ENCODE measurements at regions not wholly inside any gene's neighbourhood (a gene's known extent, or its start where the extent isn't known, plus 50 kb on each side); places are given as distances from the start of the nearest gene placed in this dataset.

- no peak overlapping the region for H3K27ac ChIP-seq
- DNase-seq (ENCODE audit: low read depth, low spot score) = no peak
Observed at GRCh38 chr1:212218911-212219310, 66.3 kb upstream of the PPP2R5A start.

DNA sequence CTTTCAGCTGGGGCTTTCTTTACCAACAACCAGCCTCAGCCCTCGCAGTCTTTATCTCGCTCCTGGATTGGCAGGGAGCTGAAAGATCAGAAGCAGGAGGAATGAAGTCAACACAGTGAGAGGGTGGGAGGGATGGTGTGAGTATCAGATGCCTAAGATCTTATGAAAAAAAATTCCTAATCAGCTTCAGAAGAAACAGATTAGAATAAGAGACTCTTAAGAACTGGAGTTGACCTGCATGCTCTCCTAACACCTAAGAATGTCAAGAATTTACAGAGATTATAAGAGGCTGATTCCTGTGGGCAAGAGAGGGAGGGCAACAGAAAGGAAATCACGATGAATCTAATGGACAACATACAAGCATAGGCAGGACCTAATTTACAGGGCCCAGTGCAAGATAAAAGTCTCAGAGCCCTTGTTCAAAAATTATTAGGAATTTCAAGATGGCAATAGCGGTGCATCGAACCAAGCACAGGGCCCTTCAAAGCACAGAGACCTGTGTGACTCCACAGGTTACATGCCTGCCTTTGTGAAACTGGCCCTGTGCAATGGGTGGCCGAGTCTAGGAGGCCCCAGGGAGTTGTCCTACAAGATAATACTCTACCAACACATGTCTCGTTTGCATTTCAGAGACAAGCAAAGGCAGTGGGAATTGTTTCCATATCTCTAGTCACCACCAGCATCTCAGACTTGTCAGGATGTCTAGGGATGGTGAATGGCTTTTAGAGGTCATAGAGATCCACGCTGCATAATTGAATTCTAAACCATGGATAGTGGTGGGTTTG, 65.3 kb upstream of the PPP2R5A start:
- no peak for DNase-seq (ENCODE audit: low read depth, low spot score)
- H3K27ac ChIP-seq = no peak overlapping the region

GRCh38 chr1:212221801-212222200, 63.4 kb upstream of the PPP2R5A start:
- H3K27ac ChIP-seq = no peak overlapping the region
- no peak for DNase-seq (ENCODE audit: low read depth, low spot score)

GRCh38 chr1:212224102-212224501, 61.1 kb upstream of the PPP2R5A start:
- H3K27ac ChIP-seq = no peak overlapping the region
- no peak for DNase-seq (ENCODE audit: low read depth, low spot score)

DNA sequence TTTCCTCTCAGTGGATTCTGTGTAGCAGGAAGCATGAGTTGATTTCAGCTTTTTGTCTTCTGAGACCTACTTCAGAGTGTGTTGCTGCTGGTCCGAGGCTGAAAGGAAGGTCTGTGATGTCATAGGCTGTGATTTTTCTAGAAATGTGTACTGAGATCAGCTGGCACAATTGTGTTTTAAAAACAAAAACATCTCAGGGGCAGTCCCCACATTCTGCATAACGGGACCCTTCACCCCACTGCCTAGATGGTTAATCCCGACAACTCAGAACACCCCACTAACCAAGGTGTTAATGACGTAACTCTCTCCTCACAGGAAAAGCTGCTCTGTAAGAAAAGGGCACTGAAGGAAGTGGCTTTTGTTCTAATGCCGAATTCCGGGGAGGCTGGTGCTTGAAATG, 59.8 kb upstream of the PPP2R5A start:
- H3K27ac ChIP-seq = no peak overlapping the region
- DNase-seq (ENCODE audit: low read depth, low spot score) = no peak

DNA sequence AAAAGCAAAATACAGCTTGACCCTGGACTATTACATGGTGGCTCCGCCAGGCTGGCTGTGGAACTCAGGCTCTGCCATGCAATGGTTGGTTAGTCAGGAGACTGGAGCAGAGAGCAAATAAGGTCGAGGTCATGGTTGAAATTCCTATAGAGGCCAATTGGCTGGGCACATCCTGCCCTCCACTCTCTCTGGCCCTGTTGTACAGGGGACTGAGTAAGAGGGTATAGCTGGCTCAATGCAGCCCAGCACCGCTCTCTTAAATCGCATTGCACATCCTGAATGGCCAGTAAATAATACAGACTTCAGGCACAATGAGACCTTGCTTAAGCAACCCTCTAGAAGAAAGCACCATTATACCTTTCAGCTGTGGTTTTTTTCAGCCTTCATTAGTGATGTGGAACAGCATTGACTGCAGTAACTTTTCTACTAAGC, 59.3 kb upstream of the PPP2R5A start:
- no peak for DNase-seq (ENCODE audit: low read depth, low spot score)
- H3K27ac ChIP-seq = no peak overlapping the region

- no peak overlapping the region for H3K27ac ChIP-seq
- no peak for DNase-seq (ENCODE audit: low read depth, low spot score)
Observed at GRCh38 chr1:212226467-212226866, 58.7 kb upstream of the PPP2R5A start.

- DNase-seq (ENCODE audit: low read depth, low spot score) = no peak
- H3K27ac ChIP-seq = no peak overlapping the region
Observed at GRCh38 chr1:212228076-212228475, 57.1 kb upstream of the PPP2R5A start.

DNA sequence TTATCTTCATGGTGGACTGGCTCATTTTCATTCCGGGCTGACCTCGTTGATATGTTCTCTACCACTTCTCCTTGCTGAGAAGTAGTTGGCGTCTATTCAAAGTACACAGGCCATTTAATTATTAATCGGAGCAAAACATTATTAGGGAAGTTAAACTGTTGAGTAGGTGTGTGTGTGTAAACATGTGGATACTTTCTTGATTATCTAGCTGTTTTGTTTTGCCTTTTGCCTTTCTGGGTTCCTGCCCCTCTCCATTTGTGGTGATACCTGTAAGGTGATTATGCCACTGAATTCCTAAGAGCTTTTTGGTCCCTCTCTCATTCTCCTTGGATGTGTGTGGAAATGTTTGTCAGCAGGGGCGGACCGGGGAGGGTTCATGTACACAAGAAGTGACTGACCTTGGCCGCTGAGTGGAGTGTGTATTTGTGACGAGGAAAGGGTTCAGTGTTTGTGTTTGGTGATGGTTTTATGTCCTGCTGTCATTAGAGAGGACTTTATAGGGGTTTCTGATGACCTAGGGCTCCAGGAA, 56.6 kb upstream of the PPP2R5A start:
- DNase-seq (ENCODE audit: low read depth, low spot score) = no peak

DNA sequence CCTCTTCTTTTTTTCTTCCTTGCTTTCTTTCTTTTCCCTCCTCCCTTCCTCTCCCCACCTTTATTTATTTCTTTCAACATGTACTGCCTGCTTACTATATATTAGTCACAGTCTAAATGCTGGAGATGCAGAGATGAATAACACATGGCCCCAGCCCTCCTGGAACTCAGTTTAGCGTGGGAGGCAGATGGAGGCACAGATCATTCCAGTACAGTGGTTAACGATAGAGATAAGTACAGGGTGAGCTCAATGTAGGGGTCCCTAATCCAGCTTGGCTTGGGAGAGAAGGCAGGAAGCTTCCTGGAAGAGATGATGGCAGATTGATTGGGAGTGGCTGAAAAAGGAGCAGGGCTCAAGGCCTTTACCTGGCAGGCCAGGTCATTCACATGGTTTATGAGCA, 55.6 kb upstream of the PPP2R5A start:
- H3K27ac ChIP-seq = no peak overlapping the region
- DNase-seq (ENCODE audit: low read depth, low spot score) = no peak

More for the DNA sequence above, 56.6 kb upstream of the PPP2R5A start:
- H3K27ac ChIP-seq = no peak overlapping the region

- H3K27ac ChIP-seq = no peak overlapping the region
- no peak for DNase-seq (ENCODE audit: low read depth, low spot score)
Observed at GRCh38 chr1:212230329-212230728, 54.9 kb upstream of the PPP2R5A start.

- no peak for DNase-seq (ENCODE audit: low read depth, low spot score)
Observed at GRCh38 chr1:212231372-212231771, 53.8 kb upstream of the PPP2R5A start.

GRCh38 chr1:212232090-212232489, 53.1 kb upstream of the PPP2R5A start:
- H3K27ac ChIP-seq = no peak overlapping the region
- no peak for DNase-seq (ENCODE audit: low read depth, low spot score)

More at GRCh38 chr1:212231372-212231771, 53.8 kb upstream of the PPP2R5A start:
- no peak overlapping the region for H3K27ac ChIP-seq

DNA sequence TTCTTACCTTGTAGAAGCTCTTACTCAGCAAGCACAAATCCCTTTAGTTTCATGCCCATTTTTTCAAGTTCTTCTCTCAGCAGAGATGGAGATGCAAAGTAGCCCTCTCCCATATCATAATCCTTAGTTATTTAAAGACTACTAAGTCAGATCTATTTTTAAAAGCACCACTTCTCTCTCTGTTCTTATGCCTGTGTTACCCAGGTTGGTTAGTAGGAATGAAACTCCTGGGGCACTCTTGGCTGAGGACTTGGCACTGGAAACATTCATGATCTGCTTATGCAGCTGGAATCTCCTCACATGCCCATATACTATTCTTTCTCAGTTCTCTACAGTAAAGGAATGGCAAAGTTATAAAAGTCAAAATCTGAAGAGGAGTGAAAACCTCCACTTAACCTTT, 51.9 kb upstream of the PPP2R5A start:
- H3K27ac ChIP-seq = no peak overlapping the region
- no peak for DNase-seq (ENCODE audit: low read depth, low spot score)

- DNase-seq (ENCODE audit: low read depth, low spot score) = peak; percentile 85
- peak overlapping the region; percentile 31 for H3K27ac ChIP-seq
Observed at GRCh38 chr1:212234431-212235395, 50.5 kb upstream of the PPP2R5A start.
